HG02623 (cell line): ENCODE measurements at regions not wholly inside any gene's neighbourhood (a gene's known extent, or its start where the extent isn't known, plus 50 kb on each side); places are given as distances from the start of the nearest gene placed in this dataset.
"Not testable (repeated sequence)": the region's sequence is repeated elsewhere in the genome, so short reads cannot be mapped to it uniquely, and the experiment has no call there.

Experiments
- ATAC-seq: cut with Tn5 transposase; IDR thresholded peaks from one replicate; pipeline ENCODE4 v1.9.1; 2021; ENCODE audit warnings: moderate library complexity; ENCODE audit not compliant: unreplicated experiment

GRCh38 chr18:68153821-68154220 lies 561.1 kb downstream of the TMX3 start:
- ATAC-seq = not testable (repeated sequence)

- no peak for ATAC-seq
Observed at GRCh38 chr18:68152770-68153169, 562.1 kb downstream of the TMX3 start.

GRCh38 chr18:68150961-68151360 lies 563.9 kb downstream of the TMX3 start:
- ATAC-seq = no peak

GRCh38 chr18:68148863-68149262 lies 566.0 kb downstream of the TMX3 start:
- ATAC-seq = no peak

GRCh38 chr18:68147728-68148127 lies 567.2 kb downstream of the TMX3 start:
- ATAC-seq = no peak

- ATAC-seq = no peak
Observed at GRCh38 chr18:68121826-68122225, 593.1 kb downstream of the TMX3 start.

- no peak for ATAC-seq
Observed at GRCh38 chr18:68121308-68121707, 593.6 kb downstream of the TMX3 start.

- ATAC-seq = no peak
Observed at GRCh38 chr18:68114989-68115388, 598.5 kb upstream of the DSEL start.

GRCh38 chr18:68104036-68104435 lies 587.5 kb upstream of the DSEL start:
- no peak for ATAC-seq

- no peak for ATAC-seq
Observed at GRCh38 chr18:68103561-68103960, 587.0 kb upstream of the DSEL start.

GRCh38 chr18:68102117-68102516 lies 585.6 kb upstream of the DSEL start:
- ATAC-seq = no peak

GRCh38 chr18:68098655-68099054 lies 582.1 kb upstream of the DSEL start:
- no peak for ATAC-seq

GRCh38 chr18:68086481-68086880 lies 570.0 kb upstream of the DSEL start:
- ATAC-seq = no peak

GRCh38 chr18:68085251-68085650 lies 568.7 kb upstream of the DSEL start:
- no peak for ATAC-seq

- no peak for ATAC-seq
Observed at GRCh38 chr18:68083776-68084175, 567.3 kb upstream of the DSEL start.

- no peak for ATAC-seq
Observed at GRCh38 chr18:68083131-68083530, 566.6 kb upstream of the DSEL start.

- ATAC-seq = no peak
Observed at GRCh38 chr18:68072744-68073143, 556.2 kb upstream of the DSEL start.

- no peak for ATAC-seq
Observed at GRCh38 chr18:68060871-68061270, 544.4 kb upstream of the DSEL start.

- no peak for ATAC-seq
Observed at GRCh38 chr18:68056936-68057335, 540.4 kb upstream of the DSEL start.

- no peak for ATAC-seq
Observed at GRCh38 chr18:68054669-68055068, 538.1 kb upstream of the DSEL start.

GRCh38 chr18:68053290-68053689 lies 536.8 kb upstream of the DSEL start:
- ATAC-seq = no peak

GRCh38 chr18:68041327-68041726 lies 524.8 kb upstream of the DSEL start:
- ATAC-seq = no peak

GRCh38 chr18:68040198-68040597 lies 523.7 kb upstream of the DSEL start:
- ATAC-seq = no peak
